ENCODE measurements at regions not wholly inside any gene's neighbourhood (a gene's known extent, or its start where the extent isn't known, plus 50 kb on each side); places are given as distances from the start of the nearest gene placed in this dataset.

DNA sequence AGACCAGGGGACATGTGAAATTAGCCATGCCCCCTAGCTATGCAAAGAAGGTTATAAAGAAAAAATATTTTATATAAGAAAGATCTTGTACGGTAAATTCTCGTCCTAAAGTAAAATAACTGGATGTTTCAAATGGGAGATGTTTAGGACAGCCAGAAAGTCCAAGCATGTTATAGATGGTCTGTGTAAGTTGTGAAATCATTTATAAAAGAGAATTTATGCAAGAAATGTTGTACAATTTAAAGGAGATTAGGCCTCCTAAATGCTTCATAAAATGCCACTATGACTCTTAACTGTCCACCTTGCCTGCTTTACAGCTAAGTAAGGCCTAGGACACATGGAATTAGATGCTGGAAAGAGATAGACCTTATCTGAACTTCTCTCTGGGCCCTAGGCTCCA, 118.1 kb upstream of the POGK start:
- Histone ChIP-seq H3K4me1 (ENCODE audit: control insufficient read depth in 1 of 2, insufficient read depth in 1 of 2, low read depth in 1 of 2, low read length in 1 of 2) (no peaks in the 10 kb centered on the region), H3K27me3 (no peaks in the 10 kb centered on the region), H3K27ac (no peak overlapping the region), H3K4me3 (ENCODE audit: low read depth in 1 of 2, low read length in 1 of 2) (no peak overlapping the region), H3K9me3 (peaks cover 13% of the 10 kb centered on the region), H3K36me3 (no peaks in the 10 kb centered on the region)
- TF ChIP-seq, protein P1, sequence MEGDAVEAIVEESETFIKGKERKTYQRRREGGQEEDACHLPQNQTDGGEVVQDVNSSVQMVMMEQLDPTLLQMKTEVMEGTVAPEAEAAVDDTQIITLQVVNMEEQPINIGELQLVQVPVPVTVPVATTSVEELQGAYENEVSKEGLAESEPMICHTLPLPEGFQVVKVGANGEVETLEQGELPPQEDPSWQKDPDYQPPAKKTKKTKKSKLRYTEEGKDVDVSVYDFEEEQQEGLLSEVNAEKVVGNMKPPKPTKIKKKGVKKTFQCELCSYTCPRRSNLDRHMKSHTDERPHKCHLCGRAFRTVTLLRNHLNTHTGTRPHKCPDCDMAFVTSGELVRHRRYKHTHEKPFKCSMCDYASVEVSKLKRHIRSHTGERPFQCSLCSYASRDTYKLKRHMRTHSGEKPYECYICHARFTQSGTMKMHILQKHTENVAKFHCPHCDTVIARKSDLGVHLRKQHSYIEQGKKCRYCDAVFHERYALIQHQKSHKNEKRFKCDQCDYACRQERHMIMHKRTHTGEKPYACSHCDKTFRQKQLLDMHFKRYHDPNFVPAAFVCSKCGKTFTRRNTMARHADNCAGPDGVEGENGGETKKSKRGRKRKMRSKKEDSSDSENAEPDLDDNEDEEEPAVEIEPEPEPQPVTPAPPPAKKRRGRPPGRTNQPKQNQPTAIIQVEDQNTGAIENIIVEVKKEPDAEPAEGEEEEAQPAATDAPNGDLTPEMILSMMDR (IDR thresholded peaks at IDR 0.05) = no peak

DNA sequence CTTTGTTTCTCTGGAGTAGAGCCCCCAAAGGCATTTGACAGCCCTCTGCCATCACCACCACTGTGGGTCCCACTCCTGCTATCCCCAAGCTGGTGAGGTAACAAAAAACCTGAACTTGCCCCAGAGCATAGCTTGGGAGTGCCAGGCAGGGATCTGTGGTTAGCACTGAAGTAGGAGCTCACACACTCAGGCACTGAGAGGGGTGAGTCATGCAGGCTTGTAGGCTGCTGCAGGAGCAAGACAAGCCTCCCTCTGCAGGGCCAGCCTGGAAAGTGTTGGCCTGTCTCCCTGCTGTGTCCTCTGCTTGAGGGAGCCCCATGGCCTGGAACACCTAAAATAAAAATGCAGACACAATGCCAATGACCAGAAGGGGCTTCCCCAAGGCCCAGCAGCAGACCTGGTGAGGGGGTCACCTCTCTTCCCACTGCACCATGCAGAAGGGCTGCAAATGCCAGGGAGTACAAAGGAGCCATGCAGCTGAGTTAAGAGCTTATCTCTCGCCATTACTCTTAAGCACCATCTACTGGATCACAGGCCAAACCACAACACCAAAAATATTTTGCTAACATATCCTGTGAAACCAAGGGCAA, 108.9 kb upstream of the POGK start:
- Histone ChIP-seq H3K27ac (no peak overlapping the region), H3K27me3 (no peaks in the 10 kb centered on the region), H3K9me3 (no peaks in the 10 kb centered on the region), H3K4me3 (ENCODE audit: low read depth in 1 of 2, low read length in 1 of 2) (no peak overlapping the region), H3K4me1 (ENCODE audit: control insufficient read depth in 1 of 2, insufficient read depth in 1 of 2, low read depth in 1 of 2, low read length in 1 of 2) (no peaks in the 10 kb centered on the region), H3K36me3 (no peaks in the 10 kb centered on the region)
- TF ChIP-seq, protein P1 (IDR thresholded peaks at IDR 0.05) = no peak

DNA sequence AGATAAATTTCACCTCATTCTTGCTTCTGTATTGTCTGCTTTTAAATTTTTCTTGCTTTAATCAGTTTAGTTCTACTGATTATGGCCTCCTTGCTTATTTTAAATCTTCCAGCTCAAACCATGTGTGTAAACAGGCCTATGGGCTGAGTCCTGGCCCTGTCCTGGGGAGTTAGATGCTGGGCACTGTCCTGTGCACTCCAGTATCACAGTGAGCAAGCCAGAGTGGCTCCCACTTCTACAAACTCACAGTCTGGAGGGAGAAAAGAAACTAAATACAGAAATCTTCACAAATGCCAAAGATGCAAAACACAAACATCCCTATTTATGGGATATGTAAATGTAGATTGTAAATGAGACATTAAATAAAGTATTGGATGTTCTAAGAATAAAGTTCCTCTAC, 101.1 kb upstream of the POGK start:
- Histone ChIP-seq H3K27me3 (no peaks in the 10 kb centered on the region), H3K27ac (no peak overlapping the region), H3K4me3 (ENCODE audit: low read depth in 1 of 2, low read length in 1 of 2) (no peak overlapping the region), H3K9me3 (no peaks in the 10 kb centered on the region), H3K36me3 (no peaks in the 10 kb centered on the region), H3K4me1 (ENCODE audit: control insufficient read depth in 1 of 2, insufficient read depth in 1 of 2, low read depth in 1 of 2, low read length in 1 of 2) (no peaks in the 10 kb centered on the region)
- TF ChIP-seq, protein P1 (IDR thresholded peaks at IDR 0.05) = no peak

DNA sequence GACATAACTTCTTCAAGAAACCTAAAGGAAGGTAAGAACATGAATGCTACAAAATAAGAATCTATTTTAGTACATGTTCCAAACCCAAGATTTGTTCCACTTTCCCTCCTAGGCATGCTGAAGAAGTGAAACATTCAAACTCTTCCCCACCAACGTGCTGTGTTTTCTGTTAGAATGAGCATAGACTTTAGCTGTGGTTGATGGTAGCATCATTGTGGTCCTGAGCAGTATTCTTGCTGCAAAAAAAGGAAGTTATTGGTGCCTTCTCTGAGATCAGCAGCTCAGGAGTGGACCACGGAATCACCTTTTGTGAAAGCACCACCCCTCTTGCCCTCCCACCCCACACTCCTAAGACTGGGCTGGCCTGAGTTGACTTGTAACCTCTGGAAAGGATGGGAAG, 100.4 kb upstream of the POGK start:
- TF ChIP-seq, protein P1 (IDR thresholded peaks at IDR 0.05) = no peak
- Histone ChIP-seq H3K4me3 (ENCODE audit: low read depth in 1 of 2, low read length in 1 of 2) (no peak overlapping the region), H3K27me3 (no peaks in the 10 kb centered on the region), H3K27ac (no peak overlapping the region), H3K36me3 (no peaks in the 10 kb centered on the region), H3K9me3 (no peaks in the 10 kb centered on the region), H3K4me1 (ENCODE audit: control insufficient read depth in 1 of 2, insufficient read depth in 1 of 2, low read depth in 1 of 2, low read length in 1 of 2) (no peaks in the 10 kb centered on the region)

DNA sequence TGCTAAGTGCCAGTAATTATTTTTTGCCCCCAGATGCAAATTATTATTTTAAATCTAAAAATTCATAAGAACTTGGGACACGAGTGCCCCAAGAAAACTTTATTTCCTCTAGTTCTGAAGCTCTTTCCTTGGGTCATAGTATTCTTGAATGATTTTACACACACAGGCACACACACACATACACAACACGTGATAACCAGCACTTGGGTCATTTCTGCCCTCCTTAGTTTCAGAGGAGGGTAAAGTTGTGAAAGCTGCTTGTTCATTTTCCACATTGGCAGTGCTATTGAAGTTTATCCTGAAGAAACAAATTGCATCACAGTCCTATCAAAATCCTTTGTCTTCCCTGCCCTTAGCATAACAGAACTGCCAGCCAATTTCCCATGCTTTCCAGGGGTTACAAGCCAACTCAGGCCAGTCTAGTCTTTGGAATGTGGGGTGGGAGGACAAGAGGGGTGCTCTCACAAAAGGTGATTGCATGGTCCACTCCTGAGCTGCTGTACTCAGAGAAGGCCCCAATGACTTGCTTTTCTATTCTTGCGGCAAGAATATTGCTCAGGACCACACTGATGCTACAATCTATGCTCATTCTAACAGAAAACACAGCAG, 98.5 kb upstream of the POGK start:
- Histone ChIP-seq H3K4me1 (ENCODE audit: control insufficient read depth in 1 of 2, insufficient read depth in 1 of 2, low read depth in 1 of 2, low read length in 1 of 2) (no peaks in the 10 kb centered on the region), H3K9me3 (no peaks in the 10 kb centered on the region), H3K36me3 (no peaks in the 10 kb centered on the region), H3K27ac (no peak overlapping the region), H3K27me3 (no peaks in the 10 kb centered on the region), H3K4me3 (ENCODE audit: low read depth in 1 of 2, low read length in 1 of 2) (no peak overlapping the region)
- TF ChIP-seq, protein P1 (IDR thresholded peaks at IDR 0.05) = no peak

Data from neutrophil (primary cell).